ENCODE measurements at regions not wholly inside any gene's neighbourhood (a gene's known extent, or its start where the extent isn't known, plus 50 kb on each side); places are given as distances from the start of the nearest gene placed in this dataset.
"Not testable (repeated sequence)": the region's sequence is repeated elsewhere in the genome, so short reads cannot be mapped to it uniquely, and the experiment has no call there.

- DNase-seq (ENCODE audit: low read depth in 4 of 6, low spot score in 6 of 6): no peak
- Histone ChIP-seq H3K27me3 (ENCODE audit: control insufficient read depth, insufficient read depth, low read length) (no peaks in the 10 kb centered on the region), H3K9me3 (ENCODE audit: control insufficient read depth, insufficient read depth, low read length) (no peaks in the 10 kb centered on the region), H3K4me1 (ENCODE audit: control insufficient read depth, insufficient read depth, low read length) (no peaks in the 10 kb centered on the region), H3K36me3 (ENCODE audit: control insufficient read depth, insufficient read depth, low read length) (no peaks in the 10 kb centered on the region), H3K4me3 (ENCODE audit: low read depth, low read length) (no peak overlapping the region), H3K27ac (ENCODE audit: low read depth, low read length) (no peak overlapping the region)
These were observed 105.5 kb upstream of the SGCE start for GRCh38 chr7:94761451-94761850.

- no peaks in the 10 kb centered on the region for H3K36me3 ChIP-seq (ENCODE audit: control insufficient read depth, insufficient read depth, low read length)
- no peak overlapping the region for H3K27ac ChIP-seq (ENCODE audit: low read depth, low read length)
- DNase-seq (ENCODE audit: low read depth in 4 of 6, low spot score in 6 of 6): peak in 1 of 6 donors; percentile 19
- H3K4me3 ChIP-seq (ENCODE audit: low read depth, low read length): no peak overlapping the region
- H3K9me3 ChIP-seq (ENCODE audit: control insufficient read depth, insufficient read depth, low read length): no peaks in the 10 kb centered on the region
- H3K27me3 ChIP-seq (ENCODE audit: control insufficient read depth, insufficient read depth, low read length): no peaks in the 10 kb centered on the region
- no peaks in the 10 kb centered on the region for H3K4me1 ChIP-seq (ENCODE audit: control insufficient read depth, insufficient read depth, low read length)
- no CpG with 5 or more reads among the region's 3 CpGs for WGBS (ENCODE audit: insufficient coverage)
These were observed 107.3 kb upstream of the SGCE start for GRCh38 chr7:94763268-94763667.

GRCh38 chr7:94769724-94770123 is 113.8 kb upstream of the SGCE start:
- no CpG with 5 or more reads among the region's 2 CpGs for whole genome bisulfite sequencing (ENCODE audit: insufficient coverage)
- Histone ChIP-seq H3K9me3 (ENCODE audit: control insufficient read depth, insufficient read depth, low read length) (no peaks in the 10 kb centered on the region), H3K4me3 (ENCODE audit: low read depth, low read length) (no peak overlapping the region), H3K36me3 (ENCODE audit: control insufficient read depth, insufficient read depth, low read length) (no peaks in the 10 kb centered on the region), H3K4me1 (ENCODE audit: control insufficient read depth, insufficient read depth, low read length) (no peaks in the 10 kb centered on the region), H3K27me3 (ENCODE audit: control insufficient read depth, insufficient read depth, low read length) (no peaks in the 10 kb centered on the region), H3K27ac (ENCODE audit: low read depth, low read length) (no peak overlapping the region)
- no peak for DNase-seq (ENCODE audit: low read depth in 4 of 6, low spot score in 6 of 6)

- WGBS (ENCODE audit: insufficient coverage): no CpG with 5 or more reads among the region's 3 CpGs
- Histone ChIP-seq H3K4me3 (ENCODE audit: low read depth, low read length) (no peak overlapping the region), H3K9me3 (ENCODE audit: control insufficient read depth, insufficient read depth, low read length) (no peaks in the 10 kb centered on the region), H3K27ac (ENCODE audit: low read depth, low read length) (no peak overlapping the region), H3K27me3 (ENCODE audit: control insufficient read depth, insufficient read depth, low read length) (no peaks in the 10 kb centered on the region), H3K36me3 (ENCODE audit: control insufficient read depth, insufficient read depth, low read length) (no peaks in the 10 kb centered on the region), H3K4me1 (ENCODE audit: control insufficient read depth, insufficient read depth, low read length) (no peaks in the 10 kb centered on the region)
- DNase-seq (ENCODE audit: low read depth in 4 of 6, low spot score in 6 of 6): peak in 2 of 6 donors; percentile 11 to 28
These were observed 123.0 kb upstream of the SGCE start for GRCh38 chr7:94778711-94779459.

- H3K27ac ChIP-seq (ENCODE audit: low read depth, low read length): no peak overlapping the region
- WGBS (ENCODE audit: insufficient coverage): no CpG with 5 or more reads among the region's 1 CpG
- no peak for DNase-seq (ENCODE audit: low read depth in 4 of 6, low spot score in 6 of 6)
- H3K4me1 ChIP-seq (ENCODE audit: control insufficient read depth, insufficient read depth, low read length): no peaks in the 10 kb centered on the region
- no peaks in the 10 kb centered on the region for H3K27me3 ChIP-seq (ENCODE audit: control insufficient read depth, insufficient read depth, low read length)
- no peak overlapping the region for H3K4me3 ChIP-seq (ENCODE audit: low read depth, low read length)
- no peaks in the 10 kb centered on the region for H3K36me3 ChIP-seq (ENCODE audit: control insufficient read depth, insufficient read depth, low read length)
- no peaks in the 10 kb centered on the region for H3K9me3 ChIP-seq (ENCODE audit: control insufficient read depth, insufficient read depth, low read length)
These were observed 123.9 kb upstream of the SGCE start for GRCh38 chr7:94779861-94780260.

GRCh38 chr7:94781236-94781635 is 125.3 kb upstream of the SGCE start:
- no peaks in the 10 kb centered on the region for H3K27me3 ChIP-seq (ENCODE audit: control insufficient read depth, insufficient read depth, low read length)
- H3K4me3 ChIP-seq (ENCODE audit: low read depth, low read length): no peak overlapping the region
- WGBS (ENCODE audit: insufficient coverage): no CpG with 5 or more reads among the region's 2 CpGs
- H3K9me3 ChIP-seq (ENCODE audit: control insufficient read depth, insufficient read depth, low read length): no peaks in the 10 kb centered on the region
- no peak for DNase-seq (ENCODE audit: low read depth in 4 of 6, low spot score in 6 of 6)
- no peaks in the 10 kb centered on the region for H3K36me3 ChIP-seq (ENCODE audit: control insufficient read depth, insufficient read depth, low read length)
- H3K27ac ChIP-seq (ENCODE audit: low read depth, low read length): no peak overlapping the region
- H3K4me1 ChIP-seq (ENCODE audit: control insufficient read depth, insufficient read depth, low read length): no peaks in the 10 kb centered on the region

GRCh38 chr7:94782777-94783176 is 124.6 kb upstream of the PPP1R9A start:
- WGBS (ENCODE audit: insufficient coverage): 99% methylated on average over 8 of the region's 8 CpGs
- H3K27me3 ChIP-seq (ENCODE audit: control insufficient read depth, insufficient read depth, low read length): no peaks in the 10 kb centered on the region
- no peak overlapping the region for H3K4me3 ChIP-seq (ENCODE audit: low read depth, low read length)
- H3K36me3 ChIP-seq (ENCODE audit: control insufficient read depth, insufficient read depth, low read length): no peaks in the 10 kb centered on the region
- DNase-seq (ENCODE audit: low read depth in 4 of 6, low spot score in 6 of 6): no peak
- H3K27ac ChIP-seq (ENCODE audit: low read depth, low read length): no peak overlapping the region
- H3K9me3 ChIP-seq (ENCODE audit: control insufficient read depth, insufficient read depth, low read length): no peaks in the 10 kb centered on the region
- H3K4me1 ChIP-seq (ENCODE audit: control insufficient read depth, insufficient read depth, low read length): no peaks in the 10 kb centered on the region

GRCh38 chr7:94787285-94787684 is 120.1 kb upstream of the PPP1R9A start:
- no peak overlapping the region for H3K27ac ChIP-seq (ENCODE audit: low read depth, low read length)
- H3K9me3 ChIP-seq (ENCODE audit: control insufficient read depth, insufficient read depth, low read length): peaks cover 4% of the 10 kb centered on the region
- no peaks in the 10 kb centered on the region for H3K4me1 ChIP-seq (ENCODE audit: control insufficient read depth, insufficient read depth, low read length)
- H3K4me3 ChIP-seq (ENCODE audit: low read depth, low read length): no peak overlapping the region
- H3K36me3 ChIP-seq (ENCODE audit: control insufficient read depth, insufficient read depth, low read length): no peaks in the 10 kb centered on the region
- no CpG with 5 or more reads among the region's 1 CpG for WGBS (ENCODE audit: insufficient coverage)
- no peak for DNase-seq (ENCODE audit: low read depth in 4 of 6, low spot score in 6 of 6)
- H3K27me3 ChIP-seq (ENCODE audit: control insufficient read depth, insufficient read depth, low read length): no peaks in the 10 kb centered on the region

GRCh38 chr7:94788378-94788777 is 119.0 kb upstream of the PPP1R9A start:
- not testable (repeated sequence) for H3K36me3 ChIP-seq (ENCODE audit: control insufficient read depth, insufficient read depth, low read length); H3K27me3 ChIP-seq (ENCODE audit: control insufficient read depth, insufficient read depth, low read length); DNase-seq (ENCODE audit: low read depth in 4 of 6, low spot score in 6 of 6); H3K9me3 ChIP-seq (ENCODE audit: control insufficient read depth, insufficient read depth, low read length); H3K27ac ChIP-seq (ENCODE audit: low read depth, low read length); H3K4me3 ChIP-seq (ENCODE audit: low read depth, low read length); H3K4me1 ChIP-seq (ENCODE audit: control insufficient read depth, insufficient read depth, low read length)
- WGBS (ENCODE audit: insufficient coverage): no CpG with 5 or more reads among the region's 3 CpGs

- H3K27me3 ChIP-seq (ENCODE audit: control insufficient read depth, insufficient read depth, low read length): no peaks in the 10 kb centered on the region
- peaks cover 4% of the 10 kb centered on the region for H3K9me3 ChIP-seq (ENCODE audit: control insufficient read depth, insufficient read depth, low read length)
- H3K4me3 ChIP-seq (ENCODE audit: low read depth, low read length): no peak overlapping the region
- H3K36me3 ChIP-seq (ENCODE audit: control insufficient read depth, insufficient read depth, low read length): no peaks in the 10 kb centered on the region
- no peaks in the 10 kb centered on the region for H3K4me1 ChIP-seq (ENCODE audit: control insufficient read depth, insufficient read depth, low read length)
- 11% methylated on average over 1 of the region's 2 CpGs for WGBS (ENCODE audit: insufficient coverage)
- no peak overlapping the region for H3K27ac ChIP-seq (ENCODE audit: low read depth, low read length)
- peak in 5 of 6 donors; percentile 2 to 28 (median 17) for DNase-seq (ENCODE audit: low read depth in 4 of 6, low spot score in 6 of 6)
These were observed 115.2 kb upstream of the PPP1R9A start for GRCh38 chr7:94792241-94792640.

Measured in spinal cord (tissue), 9 donors.